ENCODE measurements at regions not wholly inside any gene's neighbourhood (a gene's known extent, or its start where the extent isn't known, plus 50 kb on each side); places are given as distances from the start of the nearest gene placed in this dataset.

DNA sequence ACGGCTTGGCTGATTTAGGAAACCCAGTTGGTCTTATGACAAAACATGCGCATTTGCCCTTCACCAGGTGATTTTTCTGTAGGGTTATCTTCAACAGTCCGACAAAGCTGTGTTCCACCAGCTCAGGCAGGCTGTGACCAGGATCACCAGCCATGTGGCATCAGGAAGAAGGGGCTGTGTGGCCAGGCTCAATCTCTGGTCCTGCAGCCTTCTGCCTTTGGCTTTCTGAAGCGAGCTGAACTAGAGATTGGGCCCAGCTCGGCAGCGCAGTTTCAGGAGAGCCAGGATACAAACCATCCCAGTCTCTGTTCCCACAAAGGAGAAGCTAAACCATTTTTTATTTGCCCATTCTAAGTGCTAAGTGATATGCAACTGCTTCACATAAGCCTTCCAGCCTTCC is 282.3 kb downstream of the SOX11 start:
- Histone ChIP-seq H3K27me3 (no peaks in the 10 kb centered on the region), H3K4me3 (no peak overlapping the region), H3K9me3 (no peaks in the 10 kb centered on the region), H3K4me1 (no peaks in the 10 kb centered on the region), H3K36me3 (no peaks in the 10 kb centered on the region), H3K27ac (no peak overlapping the region)
- intact Hi-C loops (cut with DNase I): no loop called here
- ATAC-seq (no peak), FAIRE-seq (no peak), DNase-seq (no peak)
- 90 to 93% methylated on average over 6 of the region's 6 CpGs for WGBS, 2 donors
- no peak for TF ChIP-seq CTCF (IDR thresholded peaks at IDR 0.05)

- Histone ChIP-seq H3K4me1 (no peaks in the 10 kb centered on the region), H3K27me3 (no peaks in the 10 kb centered on the region), H3K4me3 (no peak overlapping the region), H3K36me3 (no peaks in the 10 kb centered on the region), H3K27ac (no peak overlapping the region), H3K9me3 (no peaks in the 10 kb centered on the region)
- FAIRE-seq: no peak
- no peak for DNase-seq
- intact Hi-C loops (cut with DNase I): no loop called here
- WGBS, 2 donors: 80 to 81% methylated on average over 3 of the region's 3 CpGs
- no peak for ATAC-seq
- TF ChIP-seq CTCF (IDR thresholded peaks at IDR 0.05): no peak
Observed at GRCh38 chr2:5975401-5975800, 283.2 kb downstream of the SOX11 start.

- no peak overlapping the region for H3K4me3 ChIP-seq
- WGBS, 2 donors: 83 to 92% methylated on average over 9 of the region's 9 CpGs
- FAIRE-seq (no peak), DNase-seq (no peak), ATAC-seq (no peak)
- TF ChIP-seq CTCF (IDR thresholded peaks at IDR 0.05): no peak
- no peaks in the 10 kb centered on the region for H3K36me3 ChIP-seq
- H3K27me3 ChIP-seq: no peaks in the 10 kb centered on the region
- intact Hi-C loops (cut with DNase I): no loop called here
- no peaks in the 10 kb centered on the region for H3K9me3 ChIP-seq
- H3K4me1 ChIP-seq: no peaks in the 10 kb centered on the region
- H3K27ac ChIP-seq: no peak overlapping the region
Observed at GRCh38 chr2:5976531-5977065, 284.4 kb downstream of the SOX11 start.

- intact Hi-C loops (cut with DNase I): no loop called here
- no peak for TF ChIP-seq CTCF (IDR thresholded peaks at IDR 0.05)
- Histone ChIP-seq H3K4me3 (no peak overlapping the region), H3K9me3 (no peaks in the 10 kb centered on the region), H3K27ac (no peak overlapping the region), H3K4me1 (no peaks in the 10 kb centered on the region), H3K27me3 (no peaks in the 10 kb centered on the region), H3K36me3 (no peaks in the 10 kb centered on the region)
- FAIRE-seq: no peak
- ATAC-seq: no peak
- WGBS, 2 donors: 55 to 67% methylated on average over 2 of the region's 2 CpGs
- no peak for DNase-seq
Observed at GRCh38 chr2:5977477-5977876, 285.3 kb downstream of the SOX11 start.

GRCh38 chr2:5978131-5978751 is 286.1 kb downstream of the SOX11 start:
- no peaks in the 10 kb centered on the region for H3K36me3 ChIP-seq
- no peak overlapping the region for H3K27ac ChIP-seq
- no peaks in the 10 kb centered on the region for H3K9me3 ChIP-seq
- no peak for TF ChIP-seq CTCF (IDR thresholded peaks at IDR 0.05)
- intact Hi-C loops (cut with DNase I): no loop called here
- no peak overlapping the region for H3K4me3 ChIP-seq
- DNase-seq: no peak
- 76 to 86% methylated on average over 4 of the region's 4 CpGs for WGBS, 2 donors
- H3K27me3 ChIP-seq: peaks cover 0 to 5% (median 0%) of the 10 kb centered on the region in 4 donors
- ATAC-seq: no peak
- H3K4me1 ChIP-seq: no peaks in the 10 kb centered on the region
- FAIRE-seq: no peak

Measured in pancreas (tissue), 10 donors.